ENCODE measurements at regions not wholly inside any gene's neighbourhood (a gene's known extent, or its start where the extent isn't known, plus 50 kb on each side); places are given as distances from the start of the nearest gene placed in this dataset.

GRCh38 chr9:82893549-82893948 lies 169.4 kb downstream of the RASEF start:
- no peaks in the 10 kb centered on the region for H3K9me3 Mint-ChIP-seq (ENCODE audit: unreplicated experiment)
- DNase-seq (ENCODE audit: low spot score): no peak
- no peaks in the 10 kb centered on the region for H3K27me3 Mint-ChIP-seq (ENCODE audit: unreplicated experiment)
- no peaks in the 10 kb centered on the region for H3K36me3 Mint-ChIP-seq (ENCODE audit: low read depth, unreplicated experiment)
- no peak overlapping the region for H3K4me3 Mint-ChIP-seq (ENCODE audit: unreplicated experiment)
- H3K4me1 Mint-ChIP-seq (ENCODE audit: unreplicated experiment): no peaks in the 10 kb centered on the region
- no peak for TF ChIP-seq CTCF (IDR thresholded peaks at IDR 0.05; ENCODE audit: unreplicated experiment)
- H3K27ac Mint-ChIP-seq (ENCODE audit: unreplicated experiment): no peak overlapping the region

GRCh38 chr9:82894548-82894947 lies 168.4 kb downstream of the RASEF start:
- no peak for TF ChIP-seq CTCF (IDR thresholded peaks at IDR 0.05; ENCODE audit: unreplicated experiment)
- no peaks in the 10 kb centered on the region for H3K36me3 Mint-ChIP-seq (ENCODE audit: low read depth, unreplicated experiment)
- H3K4me1 Mint-ChIP-seq (ENCODE audit: unreplicated experiment): no peaks in the 10 kb centered on the region
- H3K9me3 Mint-ChIP-seq (ENCODE audit: unreplicated experiment): no peaks in the 10 kb centered on the region
- no peak for DNase-seq (ENCODE audit: low spot score)
- no peaks in the 10 kb centered on the region for H3K27me3 Mint-ChIP-seq (ENCODE audit: unreplicated experiment)
- no peak overlapping the region for H3K4me3 Mint-ChIP-seq (ENCODE audit: unreplicated experiment)
- H3K27ac Mint-ChIP-seq (ENCODE audit: unreplicated experiment): no peak overlapping the region

- H3K4me1 Mint-ChIP-seq (ENCODE audit: unreplicated experiment): no peaks in the 10 kb centered on the region
- no peaks in the 10 kb centered on the region for H3K9me3 Mint-ChIP-seq (ENCODE audit: unreplicated experiment)
- no peak overlapping the region for H3K4me3 Mint-ChIP-seq (ENCODE audit: unreplicated experiment)
- no peak for DNase-seq (ENCODE audit: low spot score)
- no peak for TF ChIP-seq CTCF (IDR thresholded peaks at IDR 0.05; ENCODE audit: unreplicated experiment)
- no peaks in the 10 kb centered on the region for H3K27me3 Mint-ChIP-seq (ENCODE audit: unreplicated experiment)
- no peaks in the 10 kb centered on the region for H3K36me3 Mint-ChIP-seq (ENCODE audit: low read depth, unreplicated experiment)
- H3K27ac Mint-ChIP-seq (ENCODE audit: unreplicated experiment): no peak overlapping the region
These were observed 167.8 kb downstream of the RASEF start for GRCh38 chr9:82894961-82895821.

GRCh38 chr9:82895822-82896110 lies 167.2 kb downstream of the RASEF start:
- H3K9me3 Mint-ChIP-seq (ENCODE audit: unreplicated experiment): no peaks in the 10 kb centered on the region
- H3K27me3 Mint-ChIP-seq (ENCODE audit: unreplicated experiment): no peaks in the 10 kb centered on the region
- no peak for TF ChIP-seq CTCF (IDR thresholded peaks at IDR 0.05; ENCODE audit: unreplicated experiment)
- no peak for DNase-seq (ENCODE audit: low spot score)
- H3K27ac Mint-ChIP-seq (ENCODE audit: unreplicated experiment): no peak overlapping the region
- no peaks in the 10 kb centered on the region for H3K4me1 Mint-ChIP-seq (ENCODE audit: unreplicated experiment)
- no peak overlapping the region for H3K4me3 Mint-ChIP-seq (ENCODE audit: unreplicated experiment)
- H3K36me3 Mint-ChIP-seq (ENCODE audit: low read depth, unreplicated experiment): no peaks in the 10 kb centered on the region

GRCh38 chr9:82903503-82903902 lies 159.4 kb downstream of the RASEF start:
- Mint-ChIP-seq H3K36me3 (ENCODE audit: low read depth, unreplicated experiment) (no peaks in the 10 kb centered on the region), H3K27ac (ENCODE audit: unreplicated experiment) (no peak overlapping the region), H3K9me3 (ENCODE audit: unreplicated experiment) (no peaks in the 10 kb centered on the region), H3K4me1 (ENCODE audit: unreplicated experiment) (no peaks in the 10 kb centered on the region), H3K4me3 (ENCODE audit: unreplicated experiment) (no peak overlapping the region), H3K27me3 (ENCODE audit: unreplicated experiment) (no peaks in the 10 kb centered on the region)
- no peak for DNase-seq (ENCODE audit: low spot score)
- TF ChIP-seq CTCF (IDR thresholded peaks at IDR 0.05; ENCODE audit: unreplicated experiment): peak; percentile 17

All from endothelial cell (in vitro differentiated cells).